ENCODE measurements at regions not wholly inside any gene's neighbourhood (a gene's known extent, or its start where the extent isn't known, plus 50 kb on each side); places are given as distances from the start of the nearest gene placed in this dataset.

DNA sequence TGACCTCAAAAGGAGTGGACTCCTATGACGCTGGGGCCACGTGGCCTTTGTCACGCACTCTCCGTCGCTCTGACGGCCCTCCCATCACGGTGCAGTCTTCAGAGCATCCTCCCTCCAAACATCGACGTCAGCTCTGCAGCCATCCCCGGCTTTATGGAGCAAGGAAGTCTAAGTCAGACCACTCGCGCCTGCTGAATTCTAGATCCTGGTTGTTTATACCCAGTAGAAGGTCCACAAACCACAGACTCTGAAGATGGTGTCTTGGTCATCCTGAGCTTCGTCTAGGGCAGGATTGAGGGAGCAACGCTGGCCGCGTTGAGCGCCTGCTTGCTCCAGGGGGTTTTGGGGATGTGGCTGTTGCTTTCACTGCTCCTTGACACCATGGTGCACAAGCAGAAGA is 228.0 kb upstream of the SALL3 start:
- TF ChIP-seq POLR2A (IDR thresholded peaks at IDR 0.05): no peak
- TF ChIP-seq, protein P1, sequence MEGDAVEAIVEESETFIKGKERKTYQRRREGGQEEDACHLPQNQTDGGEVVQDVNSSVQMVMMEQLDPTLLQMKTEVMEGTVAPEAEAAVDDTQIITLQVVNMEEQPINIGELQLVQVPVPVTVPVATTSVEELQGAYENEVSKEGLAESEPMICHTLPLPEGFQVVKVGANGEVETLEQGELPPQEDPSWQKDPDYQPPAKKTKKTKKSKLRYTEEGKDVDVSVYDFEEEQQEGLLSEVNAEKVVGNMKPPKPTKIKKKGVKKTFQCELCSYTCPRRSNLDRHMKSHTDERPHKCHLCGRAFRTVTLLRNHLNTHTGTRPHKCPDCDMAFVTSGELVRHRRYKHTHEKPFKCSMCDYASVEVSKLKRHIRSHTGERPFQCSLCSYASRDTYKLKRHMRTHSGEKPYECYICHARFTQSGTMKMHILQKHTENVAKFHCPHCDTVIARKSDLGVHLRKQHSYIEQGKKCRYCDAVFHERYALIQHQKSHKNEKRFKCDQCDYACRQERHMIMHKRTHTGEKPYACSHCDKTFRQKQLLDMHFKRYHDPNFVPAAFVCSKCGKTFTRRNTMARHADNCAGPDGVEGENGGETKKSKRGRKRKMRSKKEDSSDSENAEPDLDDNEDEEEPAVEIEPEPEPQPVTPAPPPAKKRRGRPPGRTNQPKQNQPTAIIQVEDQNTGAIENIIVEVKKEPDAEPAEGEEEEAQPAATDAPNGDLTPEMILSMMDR (IDR thresholded peaks at IDR 0.05): no peak
